Mesenchymal stem cell (in vitro differentiated cells and primary cell): ENCODE measurements at regions not wholly inside any gene's neighbourhood (a gene's known extent, or its start where the extent isn't known, plus 50 kb on each side); places are given as distances from the start of the nearest gene placed in this dataset.

ENCODE experiments used
- DNase-seq: peaks from one replicate; pipeline ENCODE4 v3.0.0-alpha.2; 2013
- H2AFZ ChIP-seq: one replicate; pipeline ENCODE4 v1.6.1; 2013; ENCODE audit warnings: low read depth, mild to moderate bottlenecking, control low read depth, inconsistent platforms, low read length, moderate library complexity
- H2AK5ac ChIP-seq: 2 replicates; pipeline ENCODE4 v1.6.1; 2013; ENCODE audit warnings: low read length, moderate library complexity, mild to moderate bottlenecking, inconsistent platforms; ENCODE audit not compliant: severe bottlenecking
- H2BK120ac ChIP-seq: one replicate; pipeline ENCODE4 v1.6.1; 2013; ENCODE audit warnings: low read depth, mild to moderate bottlenecking, inconsistent platforms, low read length, moderate library complexity
- H2BK12ac ChIP-seq, 2 experiments: one replicate each; pipeline ENCODE4 v1.6.1; 2013; ENCODE audit warnings: inconsistent platforms in 2 of 2, low read length in 2 of 2, mild to moderate bottlenecking in 2 of 2, moderate library complexity in 2 of 2, control low read depth in 1 of 2
- H2BK15ac ChIP-seq: one replicate; pipeline ENCODE4 v1.6.1; 2013; ENCODE audit warnings: mild to moderate bottlenecking, low read depth, inconsistent platforms; ENCODE audit not compliant: poor library complexity, severe bottlenecking
- H2BK5ac ChIP-seq: 2 replicates; pipeline ENCODE4 v1.6.1; 2013; ENCODE audit warnings: low read depth, mild to moderate bottlenecking, low read length, control low read depth, inconsistent platforms; ENCODE audit not compliant: poor library complexity, severe bottlenecking
- H3K14ac ChIP-seq, 2 experiments: one replicate each; pipeline ENCODE4 v1.6.1; 2013; ENCODE audit warnings: inconsistent platforms in 2 of 2, low read length in 2 of 2, control low read depth in 1 of 2, mild to moderate bottlenecking in 1 of 2, moderate library complexity in 1 of 2
- H3K18ac ChIP-seq, 2 experiments: one replicate each; pipeline ENCODE4 v1.6.1; 2013; ENCODE audit warnings: inconsistent platforms in 2 of 2, low read length in 2 of 2, control low read depth in 1 of 2, low read depth in 1 of 2, mild to moderate bottlenecking in 1 of 2
- H3K23ac ChIP-seq, 2 experiments: one replicate each; pipeline ENCODE4 v1.6.1; 2013; ENCODE audit warnings: inconsistent platforms in 2 of 2, low read length in 2 of 2, mild to moderate bottlenecking in 2 of 2, moderate library complexity in 2 of 2, control low read depth in 1 of 2
- H3K27ac ChIP-seq: 2 replicates; pipeline ENCODE4 v1.5.1; 2013; ENCODE audit warnings: mild to moderate bottlenecking, moderate library complexity, low read length, control low read depth, inconsistent platforms; ENCODE audit not compliant: poor library complexity, severe bottlenecking
- H3K27me3 ChIP-seq, 2 experiments: 2 replicates each; pipeline versions ENCODE4 v1.6.1 to v1.7.0; 2013; ENCODE audit warnings: low read length in 2 of 2, mild to moderate bottlenecking in 2 of 2, moderate library complexity in 2 of 2, control low read depth in 1 of 2, inconsistent platforms in 1 of 2; ENCODE audit not compliant: control insufficient read depth in 1 of 2, insufficient read depth in 1 of 2
- H3K36me3 ChIP-seq, 2 experiments: 2 replicates each; pipeline versions ENCODE4 v1.6.1 to v1.7.0; 2013; ENCODE audit warnings: low read length in 2 of 2, control low read depth in 1 of 2, inconsistent platforms in 1 of 2, low read depth in 1 of 2, mild to moderate bottlenecking in 1 of 2; ENCODE audit not compliant: insufficient read depth in 2 of 2, control insufficient read depth in 1 of 2
- H3K4ac ChIP-seq, 2 experiments: one replicate each; pipeline ENCODE4 v1.6.1; 2013; ENCODE audit warnings: inconsistent platforms in 2 of 2, low read length in 2 of 2, mild to moderate bottlenecking in 2 of 2, moderate library complexity in 2 of 2, control low read depth in 1 of 2, low read depth in 1 of 2
- H3K4me1 ChIP-seq: 2 replicates; pipeline ENCODE4 v1.6.1; 2013; ENCODE audit warnings: low read depth, low read length, control low read depth; ENCODE audit not compliant: control insufficient read depth, insufficient read depth
- H3K4me2 ChIP-seq: 2 replicates; pipeline ENCODE4 v1.6.1; 2013; ENCODE audit warnings: low read length, mild to moderate bottlenecking, inconsistent platforms; ENCODE audit not compliant: poor library complexity, severe bottlenecking
- H3K4me3 ChIP-seq, 2 experiments: 2 replicates each; pipeline versions ENCODE4 v1.5.1 to v1.7.0; 2013; ENCODE audit warnings: low read length in 2 of 2, mild to moderate bottlenecking in 2 of 2, control low read depth in 1 of 2, low read depth in 1 of 2; ENCODE audit not compliant: insufficient read depth in 1 of 2
- H3K79me1 ChIP-seq: replicated peaks from 2 replicates; pipeline ENCODE4 v1.6.1; 2013; ENCODE audit warnings: mild to moderate bottlenecking, control low read depth, low read length, inconsistent platforms; ENCODE audit not compliant: poor library complexity, severe bottlenecking
- H3K9ac ChIP-seq: 2 replicates; pipeline ENCODE4 v1.7.0; 2013; ENCODE audit warnings: mild to moderate bottlenecking, low read length, moderate library complexity
- H3K9me3 ChIP-seq: 2 replicates; pipeline ENCODE4 v1.7.0; 2013; ENCODE audit warnings: mild to moderate bottlenecking, low read length; ENCODE audit not compliant: control insufficient read depth
- H4K8ac ChIP-seq: one replicate; pipeline ENCODE4 v1.6.1; 2013; ENCODE audit warnings: inconsistent platforms, mild to moderate bottlenecking, low read length, moderate library complexity
- H4K91ac ChIP-seq: one replicate; pipeline ENCODE4 v1.6.1; 2013; ENCODE audit warnings: mild to moderate bottlenecking, low read length, inconsistent platforms
- WGBS: methylation state at CpG from one replicate; pipeline ENCODE4 v1.1.7; 2013; ENCODE audit warnings: mixed read lengths; 5-methylcytosine and 5-hydroxymethylcytosine counted together

GRCh38 chr10:78212060-78212785, 178.6 kb downstream of the RPS24 start:
- peak overlapping the region in 1 of 2 experiments; percentile 54 for H3K18ac ChIP-seq
- no peak overlapping the region for H3K4me2 ChIP-seq
- no peak overlapping the region for H2AFZ ChIP-seq
- H2BK5ac ChIP-seq, result no peak overlapping the region
- H3K4me1 ChIP-seq, result peaks cover 20% of the 10 kb centered on the region
- peak overlapping the region in 1 of 2 experiments; percentile 70 for H2BK12ac ChIP-seq
- no peaks in the 10 kb centered on the region for H3K36me3 ChIP-seq
- DNase-seq, result no peak
- peak overlapping the region in 1 of 2 experiments; percentile 24 for H3K4ac ChIP-seq
- H3K9ac ChIP-seq, result peak overlapping the region; percentile 62
- peak overlapping the region; percentile 70 for H4K91ac ChIP-seq
- H3K27me3 ChIP-seq, result no peaks in the 10 kb centered on the region
- no peak overlapping the region for H2BK15ac ChIP-seq
- H3K4me3 ChIP-seq, result no peak overlapping the region
- H3K9me3 ChIP-seq, result no peaks in the 10 kb centered on the region
- 86% methylated on average over 10 of the region's 10 CpGs for WGBS
- H3K14ac ChIP-seq, result peak overlapping the region in 1 of 2 experiments; percentile 68
- H3K23ac ChIP-seq, result no peak overlapping the region
- H4K8ac ChIP-seq, result no peak overlapping the region
- H2AK5ac ChIP-seq, result peak overlapping the region; percentile 66
- H2BK120ac ChIP-seq, result no peak overlapping the region
- no peak overlapping the region for H3K27ac ChIP-seq
- no peaks in the 10 kb centered on the region for H3K79me1 ChIP-seq

- no peak overlapping the region for H2AFZ ChIP-seq
- peaks cover 20% of the 10 kb centered on the region for H3K4me1 ChIP-seq
- 87% methylated on average over 7 of the region's 7 CpGs for WGBS
- H4K91ac ChIP-seq, result no peak overlapping the region
- H3K79me1 ChIP-seq, result no peaks in the 10 kb centered on the region
- H2BK120ac ChIP-seq, result no peak overlapping the region
- no peaks in the 10 kb centered on the region for H3K27me3 ChIP-seq
- H3K4ac ChIP-seq, result no peak overlapping the region
- H2BK12ac ChIP-seq, result peak overlapping the region in 1 of 2 experiments; percentile 40
- no peak overlapping the region for H2BK15ac ChIP-seq
- H3K4me2 ChIP-seq, result no peak overlapping the region
- H3K18ac ChIP-seq, result peak overlapping the region in 1 of 2 experiments; percentile 54
- no peak overlapping the region for H3K4me3 ChIP-seq
- no peak overlapping the region for H2AK5ac ChIP-seq
- no peak overlapping the region for H3K9ac ChIP-seq
- H3K14ac ChIP-seq, result peak overlapping the region in 1 of 2 experiments; percentile 31
- H3K27ac ChIP-seq, result no peak overlapping the region
- H2BK5ac ChIP-seq, result no peak overlapping the region
- no peak overlapping the region for H3K23ac ChIP-seq
- no peak for DNase-seq
- no peaks in the 10 kb centered on the region for H3K36me3 ChIP-seq
- no peaks in the 10 kb centered on the region for H3K9me3 ChIP-seq
- H4K8ac ChIP-seq, result no peak overlapping the region
These were observed 179.1 kb downstream of the RPS24 start for GRCh38 chr10:78212786-78213175.

- Histone ChIP-seq H3K36me3 (no peaks in the 10 kb centered on the region), H3K4me1 (peaks cover 20% of the 10 kb centered on the region), H2BK12ac (peak overlapping the region in 1 of 2 experiments; percentile 56), H3K79me1 (no peaks in the 10 kb centered on the region), H2AFZ (no peak overlapping the region), H2BK5ac (no peak overlapping the region), H3K27ac (no peak overlapping the region), H2AK5ac (no peak overlapping the region), H3K4ac (no peak overlapping the region), H3K14ac (no peak overlapping the region), H3K9ac (peak overlapping the region; percentile 84), H3K23ac (peak overlapping the region in 1 of 2 experiments; percentile 15), H2BK15ac (no peak overlapping the region), H3K27me3 (no peaks in the 10 kb centered on the region), H3K18ac (peak overlapping the region in 1 of 2 experiments; percentile 63), H3K4me3 (no peak overlapping the region), H4K8ac (no peak overlapping the region), H4K91ac (no peak overlapping the region), H3K4me2 (no peak overlapping the region), H3K9me3 (peaks cover under 1% of the 10 kb centered on the region), H2BK120ac (no peak overlapping the region)
- 98% methylated on average over 4 of the region's 4 CpGs for WGBS
- no peak for DNase-seq
These were observed 181.3 kb downstream of the RPS24 start for GRCh38 chr10:78214955-78215354.

GRCh38 chr10:78215645-78216044, 182.0 kb downstream of the RPS24 start:
- 74% methylated on average over 12 of the region's 12 CpGs for WGBS
- Histone ChIP-seq H3K4me1 (peaks cover 20% of the 10 kb centered on the region), H3K14ac (no peak overlapping the region), H2BK5ac (no peak overlapping the region), H3K9ac (peak overlapping the region; percentile 84), H4K8ac (peak overlapping the region; percentile 21), H3K4me3 (no peak overlapping the region), H3K27ac (no peak overlapping the region), H3K23ac (no peak overlapping the region), H2AFZ (no peak overlapping the region), H2BK120ac (no peak overlapping the region), H3K4ac (no peak overlapping the region), H3K4me2 (no peak overlapping the region), H3K18ac (no peak overlapping the region), H3K9me3 (peaks cover 4% of the 10 kb centered on the region), H3K36me3 (no peaks in the 10 kb centered on the region), H3K27me3 (no peaks in the 10 kb centered on the region), H3K79me1 (no peaks in the 10 kb centered on the region), H2BK15ac (peak overlapping the region; percentile 62), H4K91ac (no peak overlapping the region), H2AK5ac (no peak overlapping the region), H2BK12ac (no peak overlapping the region)
- peak; percentile 84 for DNase-seq
